Activated naive CD4-positive, alpha-beta T cell treated with anti-CD3 and anti-CD28 coated beads, Interleukin-2, amount 50 U/mL, for 24 hours (primary cell): ENCODE measurements at regions not wholly inside any gene's neighbourhood (a gene's known extent, or its start where the extent isn't known, plus 50 kb on each side); places are given as distances from the start of the nearest gene placed in this dataset.

ENCODE experiments used
- H3K27ac Mint-ChIP-seq: one replicate; pipeline ENCODE4 v1.8.0; 2021; ENCODE audit warnings: mild to moderate bottlenecking, mixed read lengths
- H3K27me3 Mint-ChIP-seq: one replicate; pipeline ENCODE4 v1.8.0; 2021; ENCODE audit warnings: mixed read lengths
- H3K36me3 Mint-ChIP-seq: one replicate; pipeline ENCODE4 v1.8.0; 2021; ENCODE audit warnings: mixed read lengths
- H3K4me1 Mint-ChIP-seq: one replicate; pipeline ENCODE4 v1.8.0; 2021; ENCODE audit warnings: mixed read lengths
- H3K4me3 Mint-ChIP-seq: one replicate; pipeline ENCODE4 v1.8.0; 2021; ENCODE audit warnings: mild to moderate bottlenecking, mixed read lengths
- H3K9me3 Mint-ChIP-seq: one replicate; pipeline ENCODE4 v1.8.0; 2021; ENCODE audit warnings: mixed read lengths

- no peaks in the 10 kb centered on the region for H3K36me3 Mint-ChIP-seq
- no peak overlapping the region for H3K4me3 Mint-ChIP-seq
- no peaks in the 10 kb centered on the region for H3K9me3 Mint-ChIP-seq
- H3K27ac Mint-ChIP-seq = no peak overlapping the region
- no peaks in the 10 kb centered on the region for H3K27me3 Mint-ChIP-seq
- H3K4me1 Mint-ChIP-seq = no peaks in the 10 kb centered on the region
Observed at GRCh38 chr2:62424899-62425298, 81.1 kb downstream of the TMEM17 start.

- Mint-ChIP-seq H3K27me3 (peaks cover 1% of the 10 kb centered on the region), H3K36me3 (no peaks in the 10 kb centered on the region), H3K4me3 (no peak overlapping the region), H3K4me1 (no peaks in the 10 kb centered on the region), H3K27ac (no peak overlapping the region), H3K9me3 (peaks cover 5% of the 10 kb centered on the region)
Observed at GRCh38 chr2:62423883-62424458, 82.0 kb downstream of the TMEM17 start.

GRCh38 chr2:62423235-62423634 lies 82.8 kb downstream of the TMEM17 start:
- Mint-ChIP-seq H3K4me3 (no peak overlapping the region), H3K27me3 (peaks cover 1% of the 10 kb centered on the region), H3K27ac (no peak overlapping the region), H3K36me3 (no peaks in the 10 kb centered on the region), H3K4me1 (no peaks in the 10 kb centered on the region), H3K9me3 (peaks cover 6% of the 10 kb centered on the region)

GRCh38 chr2:62415518-62415917 lies 90.5 kb downstream of the TMEM17 start:
- peaks cover 6% of the 10 kb centered on the region for H3K9me3 Mint-ChIP-seq
- no peaks in the 10 kb centered on the region for H3K36me3 Mint-ChIP-seq
- no peak overlapping the region for H3K27ac Mint-ChIP-seq
- H3K4me1 Mint-ChIP-seq = no peaks in the 10 kb centered on the region
- peaks cover 1% of the 10 kb centered on the region for H3K27me3 Mint-ChIP-seq
- H3K4me3 Mint-ChIP-seq = no peak overlapping the region

- Mint-ChIP-seq H3K9me3 (peaks cover 6% of the 10 kb centered on the region), H3K36me3 (no peaks in the 10 kb centered on the region), H3K27me3 (peaks cover 1% of the 10 kb centered on the region), H3K4me1 (no peaks in the 10 kb centered on the region), H3K27ac (no peak overlapping the region), H3K4me3 (no peak overlapping the region)
Observed at GRCh38 chr2:62415019-62415431, 91.0 kb downstream of the TMEM17 start.

- Mint-ChIP-seq H3K4me1 (no peaks in the 10 kb centered on the region), H3K36me3 (no peaks in the 10 kb centered on the region), H3K27ac (no peak overlapping the region), H3K9me3 (no peaks in the 10 kb centered on the region), H3K4me3 (no peak overlapping the region), H3K27me3 (no peaks in the 10 kb centered on the region)
Observed at GRCh38 chr2:62413116-62413663, 92.8 kb downstream of the TMEM17 start.

- peak overlapping the region; percentile 80 for H3K27ac Mint-ChIP-seq
- no peaks in the 10 kb centered on the region for H3K27me3 Mint-ChIP-seq
- no peaks in the 10 kb centered on the region for H3K9me3 Mint-ChIP-seq
- H3K4me1 Mint-ChIP-seq = no peaks in the 10 kb centered on the region
- H3K36me3 Mint-ChIP-seq = no peaks in the 10 kb centered on the region
- H3K4me3 Mint-ChIP-seq = no peak overlapping the region
Observed at GRCh38 chr2:62412347-62412742, 93.7 kb downstream of the TMEM17 start.

- Mint-ChIP-seq H3K27ac (no peak overlapping the region), H3K36me3 (no peaks in the 10 kb centered on the region), H3K4me1 (no peaks in the 10 kb centered on the region), H3K9me3 (no peaks in the 10 kb centered on the region), H3K27me3 (no peaks in the 10 kb centered on the region), H3K4me3 (no peak overlapping the region)
Observed at GRCh38 chr2:62410926-62411456, 95.0 kb downstream of the TMEM17 start.

- H3K36me3 Mint-ChIP-seq = no peaks in the 10 kb centered on the region
- H3K4me3 Mint-ChIP-seq = no peak overlapping the region
- H3K27me3 Mint-ChIP-seq = no peaks in the 10 kb centered on the region
- no peak overlapping the region for H3K27ac Mint-ChIP-seq
- no peaks in the 10 kb centered on the region for H3K4me1 Mint-ChIP-seq
- no peaks in the 10 kb centered on the region for H3K9me3 Mint-ChIP-seq
Observed at GRCh38 chr2:62410015-62410453, 96.0 kb downstream of the TMEM17 start.

GRCh38 chr2:62409442-62409841 lies 96.6 kb downstream of the TMEM17 start:
- no peaks in the 10 kb centered on the region for H3K9me3 Mint-ChIP-seq
- no peaks in the 10 kb centered on the region for H3K36me3 Mint-ChIP-seq
- no peak overlapping the region for H3K27ac Mint-ChIP-seq
- no peaks in the 10 kb centered on the region for H3K27me3 Mint-ChIP-seq
- no peak overlapping the region for H3K4me3 Mint-ChIP-seq
- H3K4me1 Mint-ChIP-seq = no peaks in the 10 kb centered on the region

GRCh38 chr2:62408241-62408677 lies 97.7 kb downstream of the TMEM17 start:
- Mint-ChIP-seq H3K9me3 (no peaks in the 10 kb centered on the region), H3K27ac (no peak overlapping the region), H3K36me3 (no peaks in the 10 kb centered on the region), H3K4me3 (no peak overlapping the region), H3K4me1 (no peaks in the 10 kb centered on the region), H3K27me3 (no peaks in the 10 kb centered on the region)

- H3K4me3 Mint-ChIP-seq = no peak overlapping the region
- no peaks in the 10 kb centered on the region for H3K27me3 Mint-ChIP-seq
- H3K4me1 Mint-ChIP-seq = no peaks in the 10 kb centered on the region
- no peaks in the 10 kb centered on the region for H3K36me3 Mint-ChIP-seq
- no peak overlapping the region for H3K27ac Mint-ChIP-seq
- H3K9me3 Mint-ChIP-seq = no peaks in the 10 kb centered on the region
Observed at GRCh38 chr2:62407838-62408237, 98.2 kb downstream of the TMEM17 start.

GRCh38 chr2:62407401-62407800 lies 98.6 kb downstream of the TMEM17 start:
- H3K27ac Mint-ChIP-seq = no peak overlapping the region
- no peak overlapping the region for H3K4me3 Mint-ChIP-seq
- no peaks in the 10 kb centered on the region for H3K9me3 Mint-ChIP-seq
- no peaks in the 10 kb centered on the region for H3K4me1 Mint-ChIP-seq
- no peaks in the 10 kb centered on the region for H3K27me3 Mint-ChIP-seq
- no peaks in the 10 kb centered on the region for H3K36me3 Mint-ChIP-seq

- Mint-ChIP-seq H3K4me3 (no peak overlapping the region), H3K27ac (no peak overlapping the region), H3K36me3 (no peaks in the 10 kb centered on the region), H3K4me1 (no peaks in the 10 kb centered on the region), H3K27me3 (no peaks in the 10 kb centered on the region), H3K9me3 (no peaks in the 10 kb centered on the region)
Observed at GRCh38 chr2:62406573-62407043, 99.4 kb downstream of the TMEM17 start.

- Mint-ChIP-seq H3K36me3 (no peaks in the 10 kb centered on the region), H3K4me3 (no peak overlapping the region), H3K4me1 (no peaks in the 10 kb centered on the region), H3K27me3 (no peaks in the 10 kb centered on the region), H3K9me3 (no peaks in the 10 kb centered on the region), H3K27ac (no peak overlapping the region)
Observed at GRCh38 chr2:62404913-62405312, 101.1 kb downstream of the TMEM17 start.

- Mint-ChIP-seq H3K27me3 (no peaks in the 10 kb centered on the region), H3K36me3 (no peaks in the 10 kb centered on the region), H3K9me3 (no peaks in the 10 kb centered on the region), H3K4me3 (no peak overlapping the region), H3K4me1 (no peaks in the 10 kb centered on the region), H3K27ac (no peak overlapping the region)
Observed at GRCh38 chr2:62402156-62402555, 103.8 kb downstream of the TMEM17 start.
